MM.1S (cell line): ENCODE measurements at regions not wholly inside any gene's neighbourhood (a gene's known extent, or its start where the extent isn't known, plus 50 kb on each side); places are given as distances from the start of the nearest gene placed in this dataset.

Experiments used
- EZH2 ChIP-seq: fragments of 300-600 bp; sonication (generic); optimal IDR thresholded peaks from 2 replicates; pipeline ENCODE3; 2017; ENCODE audit warnings: low read depth, mild to moderate bottlenecking, antibody characterized with exemption, low read length, mixed read lengths
- EZH2phosphoT487 ChIP-seq: fragments of 300-600 bp; sonication (generic); IDR thresholded peaks from 2 replicates; pipeline ENCODE4 v1.6.1; 2018; ENCODE audit warnings: antibody characterized with exemption, low read length
- TF ChIP-seq, protein P1 (sequence below): fragments of 300-600 bp; sonication (generic); IDR thresholded peaks from 2 replicates; pipeline ENCODE4 v1.5.1; 2016; ENCODE audit warnings: antibody characterized with exemption, low read length, mixed read lengths

DNA sequence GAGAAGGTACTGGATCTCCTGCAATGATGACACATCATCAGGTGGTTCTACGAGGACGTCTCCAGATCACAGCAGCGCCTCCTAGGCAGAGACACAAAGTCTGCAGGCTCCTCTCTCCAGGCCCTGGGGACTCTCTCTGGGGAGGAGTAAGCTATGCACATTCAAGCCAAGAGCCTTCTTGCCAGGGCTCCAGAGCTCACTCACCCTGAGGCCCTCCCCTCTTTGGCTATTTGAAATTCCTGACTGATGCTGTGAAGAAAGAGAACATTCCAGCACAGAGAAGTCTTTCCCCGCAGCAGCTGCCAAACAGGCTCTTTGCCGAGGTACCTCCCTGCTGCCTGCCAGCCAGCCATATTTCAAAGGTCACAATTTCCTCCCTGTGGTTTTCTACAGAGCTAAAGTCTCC lies 204.9 kb downstream of the CSNK2A3 start:
- TF ChIP-seq, protein P1, sequence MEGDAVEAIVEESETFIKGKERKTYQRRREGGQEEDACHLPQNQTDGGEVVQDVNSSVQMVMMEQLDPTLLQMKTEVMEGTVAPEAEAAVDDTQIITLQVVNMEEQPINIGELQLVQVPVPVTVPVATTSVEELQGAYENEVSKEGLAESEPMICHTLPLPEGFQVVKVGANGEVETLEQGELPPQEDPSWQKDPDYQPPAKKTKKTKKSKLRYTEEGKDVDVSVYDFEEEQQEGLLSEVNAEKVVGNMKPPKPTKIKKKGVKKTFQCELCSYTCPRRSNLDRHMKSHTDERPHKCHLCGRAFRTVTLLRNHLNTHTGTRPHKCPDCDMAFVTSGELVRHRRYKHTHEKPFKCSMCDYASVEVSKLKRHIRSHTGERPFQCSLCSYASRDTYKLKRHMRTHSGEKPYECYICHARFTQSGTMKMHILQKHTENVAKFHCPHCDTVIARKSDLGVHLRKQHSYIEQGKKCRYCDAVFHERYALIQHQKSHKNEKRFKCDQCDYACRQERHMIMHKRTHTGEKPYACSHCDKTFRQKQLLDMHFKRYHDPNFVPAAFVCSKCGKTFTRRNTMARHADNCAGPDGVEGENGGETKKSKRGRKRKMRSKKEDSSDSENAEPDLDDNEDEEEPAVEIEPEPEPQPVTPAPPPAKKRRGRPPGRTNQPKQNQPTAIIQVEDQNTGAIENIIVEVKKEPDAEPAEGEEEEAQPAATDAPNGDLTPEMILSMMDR, result no peak
- TF ChIP-seq EZH2 (no peak), EZH2phosphoT487 (no peak)
